ENCODE measurements at regions not wholly inside any gene's neighbourhood (a gene's known extent, or its start where the extent isn't known, plus 50 kb on each side); places are given as distances from the start of the nearest gene placed in this dataset.

DNA sequence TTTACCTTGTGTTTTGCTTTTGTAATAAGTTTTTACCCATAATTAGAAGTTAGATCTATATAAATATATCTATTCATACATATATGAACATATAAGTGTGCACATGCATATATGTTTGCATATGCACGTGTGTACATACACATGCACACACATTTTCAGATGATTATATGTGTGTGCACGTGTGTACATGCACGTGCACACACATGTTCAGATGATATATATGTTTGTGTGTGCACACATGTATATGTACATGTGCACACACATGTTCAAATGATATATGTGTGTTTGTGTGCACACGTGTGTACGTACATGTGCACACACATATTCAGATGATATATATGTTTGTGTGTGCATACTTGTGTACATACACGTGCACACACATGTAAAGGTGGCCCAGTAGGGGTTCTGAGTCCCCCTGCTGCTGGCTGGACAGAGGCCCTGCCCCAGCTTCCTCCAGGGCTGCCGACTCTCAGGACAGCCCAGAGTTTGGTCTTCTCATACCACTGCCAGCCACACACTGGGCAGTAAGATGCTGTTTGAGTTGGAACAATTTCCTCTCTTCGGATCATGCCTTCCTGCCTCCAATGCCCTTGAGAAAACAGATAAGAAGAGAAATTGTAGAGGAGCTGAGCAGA lies 252.3 kb upstream of the PPP2R2D start:
- Histone ChIP-seq H3K36me3 (ENCODE audit: insufficient read depth in 1 of 2, low read depth in 1 of 2) (no peaks in the 10 kb centered on the region), H3K27me3 (ENCODE audit: insufficient read depth in 3 of 3, low read length in 2 of 3) (peaks cover 0 to 15% (median 14%) of the 10 kb centered on the region in 3 donors), H3K4me1 (no peaks in the 10 kb centered on the region), H3K9me3 (no peaks in the 10 kb centered on the region), H3K27ac (no peak overlapping the region), H3K4me3 (no peak overlapping the region)
- ATAC-seq (no peak), DNase-seq (no peak)
- TF ChIP-seq, protein P1, sequence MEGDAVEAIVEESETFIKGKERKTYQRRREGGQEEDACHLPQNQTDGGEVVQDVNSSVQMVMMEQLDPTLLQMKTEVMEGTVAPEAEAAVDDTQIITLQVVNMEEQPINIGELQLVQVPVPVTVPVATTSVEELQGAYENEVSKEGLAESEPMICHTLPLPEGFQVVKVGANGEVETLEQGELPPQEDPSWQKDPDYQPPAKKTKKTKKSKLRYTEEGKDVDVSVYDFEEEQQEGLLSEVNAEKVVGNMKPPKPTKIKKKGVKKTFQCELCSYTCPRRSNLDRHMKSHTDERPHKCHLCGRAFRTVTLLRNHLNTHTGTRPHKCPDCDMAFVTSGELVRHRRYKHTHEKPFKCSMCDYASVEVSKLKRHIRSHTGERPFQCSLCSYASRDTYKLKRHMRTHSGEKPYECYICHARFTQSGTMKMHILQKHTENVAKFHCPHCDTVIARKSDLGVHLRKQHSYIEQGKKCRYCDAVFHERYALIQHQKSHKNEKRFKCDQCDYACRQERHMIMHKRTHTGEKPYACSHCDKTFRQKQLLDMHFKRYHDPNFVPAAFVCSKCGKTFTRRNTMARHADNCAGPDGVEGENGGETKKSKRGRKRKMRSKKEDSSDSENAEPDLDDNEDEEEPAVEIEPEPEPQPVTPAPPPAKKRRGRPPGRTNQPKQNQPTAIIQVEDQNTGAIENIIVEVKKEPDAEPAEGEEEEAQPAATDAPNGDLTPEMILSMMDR (IDR thresholded peaks at IDR 0.05) = no peak
- intact Hi-C loops (cut with DNase I) = no loop called here
- 74 to 79% (median 75%) methylated on average over 8 of the region's 8 CpGs for WGBS, 3 donors

DNA sequence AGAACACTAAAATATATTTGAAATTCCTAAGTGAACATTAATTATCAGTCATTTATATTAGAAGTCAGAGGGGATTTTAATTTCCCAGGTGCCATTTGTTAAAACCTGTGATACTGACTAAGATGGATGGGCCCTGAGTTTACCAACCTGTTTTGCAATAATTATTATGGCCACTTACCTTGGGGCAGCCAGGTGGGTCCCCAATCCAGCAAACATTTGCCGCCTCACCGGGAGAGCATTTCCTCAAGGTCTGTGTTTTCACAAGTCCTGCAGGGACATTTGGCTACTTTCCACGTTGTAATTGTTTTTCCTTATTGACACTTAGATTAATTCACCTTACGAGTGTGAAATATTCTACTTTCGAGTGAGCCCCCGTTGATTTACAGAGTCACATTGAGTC lies 251.2 kb upstream of the PPP2R2D start:
- no peaks in the 10 kb centered on the region for H3K4me1 ChIP-seq
- TF ChIP-seq, protein P1 (IDR thresholded peaks at IDR 0.05) = no peak
- ATAC-seq (no peak), DNase-seq (no peak)
- WGBS, 3 donors = 72 to 75% (median 73%) methylated on average over 6 of the region's 6 CpGs
- no peak overlapping the region for H3K4me3 ChIP-seq
- no peaks in the 10 kb centered on the region for H3K36me3 ChIP-seq (ENCODE audit: insufficient read depth in 1 of 2, low read depth in 1 of 2)
- H3K9me3 ChIP-seq = no peaks in the 10 kb centered on the region
- no peak overlapping the region for H3K27ac ChIP-seq
- H3K27me3 ChIP-seq (ENCODE audit: insufficient read depth in 3 of 3, low read length in 2 of 3) = peaks cover 0 to 15% (median 12%) of the 10 kb centered on the region in 3 donors
- intact Hi-C loops (cut with DNase I) = no loop called here

DNA sequence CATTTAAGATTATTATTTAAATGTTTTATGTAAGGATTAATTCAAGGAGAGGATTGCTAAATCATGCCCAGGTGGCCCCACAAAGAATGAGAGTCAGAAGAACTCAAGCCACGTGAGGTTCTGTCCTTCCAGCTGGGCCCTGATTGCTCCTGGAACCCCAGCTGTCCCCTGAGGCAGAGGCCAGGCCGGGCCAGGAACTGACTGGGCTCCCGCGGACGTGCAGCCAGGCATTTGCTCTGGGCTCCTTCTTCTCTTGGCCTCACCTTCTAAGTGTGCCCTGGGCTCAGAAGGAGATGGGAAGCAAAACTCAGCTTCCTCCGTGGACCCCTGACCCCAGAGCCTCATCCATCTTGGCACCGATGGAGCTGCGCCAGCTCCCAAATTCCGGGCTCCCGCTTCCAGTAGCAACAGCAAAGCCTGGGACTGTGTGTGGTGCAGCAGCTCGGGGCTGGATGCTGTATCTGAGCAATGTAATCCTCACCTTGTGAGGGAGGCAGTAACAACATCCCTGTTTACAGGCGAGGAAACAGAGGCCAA lies 250.6 kb upstream of the PPP2R2D start:
- Histone ChIP-seq H3K4me1 (no peaks in the 10 kb centered on the region), H3K36me3 (ENCODE audit: insufficient read depth in 1 of 2, low read depth in 1 of 2) (no peaks in the 10 kb centered on the region), H3K9me3 (no peaks in the 10 kb centered on the region), H3K27ac (no peak overlapping the region), H3K27me3 (ENCODE audit: insufficient read depth in 3 of 3, low read length in 2 of 3) (peaks cover 0 to 15% (median 11%) of the 10 kb centered on the region in 3 donors), H3K4me3 (no peak overlapping the region)
- 23 to 39% (median 36%) methylated on average over 12 of the region's 12 CpGs for WGBS, 3 donors
- ATAC-seq (no peak), DNase-seq (no peak)
- intact Hi-C loops (cut with DNase I) = no loop called here
- TF ChIP-seq, protein P1 (IDR thresholded peaks at IDR 0.05) = no peak

DNA sequence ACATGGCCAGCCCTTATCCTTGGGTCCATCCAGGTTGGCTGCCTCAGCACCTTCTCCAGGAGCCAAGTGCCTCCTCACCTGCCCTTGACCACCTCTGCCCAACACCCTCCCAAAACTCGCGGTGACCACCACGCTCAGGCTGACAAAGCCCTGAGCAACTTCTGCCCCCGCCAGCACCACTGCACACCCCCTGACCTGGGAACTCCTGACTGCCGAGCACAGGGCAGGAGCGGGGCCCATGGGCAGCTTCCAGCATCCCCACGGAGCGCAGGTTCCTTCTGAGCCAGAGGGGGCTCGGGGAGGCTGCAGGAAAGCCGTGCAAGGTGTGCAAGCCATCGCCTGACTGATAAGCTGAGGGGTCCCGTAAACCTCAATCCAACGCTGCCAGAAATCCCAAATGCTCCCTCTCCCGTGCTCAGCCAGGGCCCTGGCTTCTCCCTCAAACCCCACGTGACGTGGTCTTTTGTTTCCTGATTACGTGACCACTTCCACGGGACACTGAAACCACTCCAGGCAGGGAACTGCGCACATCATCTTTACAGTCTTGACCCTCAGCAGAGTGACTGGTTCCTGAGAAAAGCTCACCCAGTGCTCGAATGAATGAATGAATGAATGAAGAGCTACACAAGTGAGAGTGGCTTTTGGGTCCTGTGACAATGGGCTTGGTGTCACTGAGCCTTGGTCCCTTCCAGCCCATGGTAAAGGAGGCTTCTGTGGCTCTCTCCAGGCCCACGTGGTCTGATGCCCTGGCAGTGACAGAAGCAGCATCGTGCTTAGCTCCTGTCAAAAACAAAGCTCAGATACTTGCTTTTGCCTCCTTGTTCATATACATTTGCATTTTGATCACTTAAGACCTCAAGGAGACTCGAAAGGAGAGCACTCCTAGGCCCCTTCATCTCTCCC lies 249.8 kb upstream of the PPP2R2D start:
- H3K4me1 ChIP-seq = no peaks in the 10 kb centered on the region
- intact Hi-C loops (cut with DNase I) = no loop called here
- TF ChIP-seq, protein P1 (IDR thresholded peaks at IDR 0.05) = no peak
- peaks cover 0 to 13% (median 9%) of the 10 kb centered on the region in 3 donors for H3K27me3 ChIP-seq (ENCODE audit: insufficient read depth in 3 of 3, low read length in 2 of 3)
- WGBS, 3 donors = 80 to 81% (median 80%) methylated on average over 23 of the region's 23 CpGs
- no peak overlapping the region for H3K27ac ChIP-seq
- ATAC-seq (no peak), DNase-seq (no peak)
- H3K4me3 ChIP-seq = no peak overlapping the region
- no peaks in the 10 kb centered on the region for H3K36me3 ChIP-seq (ENCODE audit: insufficient read depth in 1 of 2, low read depth in 1 of 2)
- no peaks in the 10 kb centered on the region for H3K9me3 ChIP-seq
